NCI-H128 (cell line): ENCODE measurements at regions not wholly inside any gene's neighbourhood (a gene's known extent, or its start where the extent isn't known, plus 50 kb on each side); places are given as distances from the start of the nearest gene placed in this dataset.

Experiments used
- DNase-seq: peaks from one replicate; lab custom pipeline; 2025; ENCODE audit not compliant: unreplicated experiment; lab: John Stamatoyannopoulos, UW

DNA sequence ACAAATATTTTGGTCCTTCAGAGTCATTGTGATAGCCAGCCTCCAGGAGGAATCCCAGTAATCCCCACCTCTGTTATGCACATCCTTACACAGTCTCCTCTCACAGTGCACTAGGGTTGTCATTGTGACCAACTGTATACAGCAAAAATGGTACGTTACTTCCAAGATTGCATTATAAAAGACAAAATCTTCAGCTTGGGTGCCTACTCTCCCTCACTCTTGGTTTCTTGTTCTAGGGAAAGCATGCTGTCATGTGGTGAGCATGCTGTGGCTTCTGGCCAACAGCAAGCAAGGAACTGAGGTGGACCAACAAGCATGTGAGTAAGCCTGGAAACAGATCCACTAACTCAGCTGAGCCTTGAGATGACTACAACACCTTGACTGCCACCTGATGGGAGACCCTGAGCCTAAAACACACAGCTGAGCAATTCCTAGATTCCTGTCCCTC, 130.1 kb upstream of the DST start:
- no peak for DNase-seq

DNA sequence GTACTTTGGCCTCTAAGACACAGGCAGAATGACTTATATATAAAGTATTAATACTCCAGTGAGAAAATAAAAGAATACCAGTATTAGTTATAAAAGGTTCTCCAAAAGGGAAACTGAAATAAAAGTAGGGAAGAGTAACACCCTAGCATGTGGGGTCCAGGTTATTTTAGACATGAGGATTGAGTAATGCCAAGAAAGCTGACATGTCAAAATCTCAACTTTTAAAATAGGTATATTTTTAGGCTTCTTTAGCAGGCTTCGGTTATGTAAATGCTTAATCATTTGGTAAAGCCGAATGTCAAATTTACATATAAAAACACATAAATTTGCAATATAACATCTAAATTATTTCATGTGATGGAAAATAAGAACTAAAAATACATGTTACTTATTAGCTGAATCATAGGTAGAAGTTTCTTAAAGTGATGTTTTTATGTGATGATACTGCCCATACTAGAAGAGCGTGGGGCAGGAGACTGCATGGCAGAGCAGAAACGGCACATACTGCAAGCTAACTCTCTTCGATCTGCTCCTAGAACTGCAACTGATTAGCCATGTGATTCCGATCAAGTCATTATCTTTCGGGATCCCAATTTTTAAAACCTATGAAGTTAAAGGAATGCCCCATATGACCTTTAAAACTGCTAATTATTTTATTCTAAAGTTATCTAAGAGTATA, 129.4 kb upstream of the DST start:
- DNase-seq, result no peak

DNA sequence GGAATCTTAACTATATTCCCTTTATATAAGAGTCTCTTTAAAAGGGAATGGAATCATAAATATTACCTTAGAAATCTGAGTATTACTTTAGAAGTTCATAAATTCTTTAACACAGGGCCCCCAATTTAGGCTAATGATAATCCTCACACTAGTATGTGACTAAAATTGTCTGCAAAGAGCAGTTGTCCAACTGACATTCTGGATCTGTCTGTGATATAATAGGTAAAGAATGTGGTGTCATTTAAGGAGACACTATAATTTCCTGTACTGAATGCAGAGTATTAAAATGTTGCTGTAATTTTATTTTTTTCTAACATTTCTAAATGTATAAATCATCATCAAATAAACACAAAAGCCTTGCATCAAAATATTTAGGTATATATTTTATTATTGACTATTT, 128.5 kb upstream of the DST start:
- DNase-seq, result no peak

DNA sequence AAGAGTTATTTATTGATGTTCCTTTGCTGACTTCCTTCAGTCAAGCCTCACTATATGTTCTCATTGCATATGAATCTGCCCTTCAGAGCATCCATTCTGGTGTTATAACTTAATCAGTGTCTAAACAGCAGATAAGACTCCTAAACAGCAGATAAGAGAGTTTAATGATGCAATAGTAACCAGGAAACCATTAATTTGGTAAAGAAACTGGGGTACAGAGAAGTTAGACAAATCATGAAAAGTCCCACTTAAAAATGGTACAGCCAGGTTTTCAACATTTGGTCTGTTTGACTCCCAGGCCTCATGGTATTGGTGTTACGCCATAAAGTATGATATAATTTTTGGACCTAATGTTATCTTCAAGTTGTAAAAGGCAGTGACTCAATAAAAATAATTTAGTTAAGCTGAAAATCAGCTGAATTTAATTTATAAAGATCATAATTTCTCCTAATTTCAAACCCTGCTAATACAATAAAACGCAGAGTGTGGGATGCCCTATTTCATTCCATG, 127.4 kb upstream of the DST start:
- DNase-seq, result no peak

DNA sequence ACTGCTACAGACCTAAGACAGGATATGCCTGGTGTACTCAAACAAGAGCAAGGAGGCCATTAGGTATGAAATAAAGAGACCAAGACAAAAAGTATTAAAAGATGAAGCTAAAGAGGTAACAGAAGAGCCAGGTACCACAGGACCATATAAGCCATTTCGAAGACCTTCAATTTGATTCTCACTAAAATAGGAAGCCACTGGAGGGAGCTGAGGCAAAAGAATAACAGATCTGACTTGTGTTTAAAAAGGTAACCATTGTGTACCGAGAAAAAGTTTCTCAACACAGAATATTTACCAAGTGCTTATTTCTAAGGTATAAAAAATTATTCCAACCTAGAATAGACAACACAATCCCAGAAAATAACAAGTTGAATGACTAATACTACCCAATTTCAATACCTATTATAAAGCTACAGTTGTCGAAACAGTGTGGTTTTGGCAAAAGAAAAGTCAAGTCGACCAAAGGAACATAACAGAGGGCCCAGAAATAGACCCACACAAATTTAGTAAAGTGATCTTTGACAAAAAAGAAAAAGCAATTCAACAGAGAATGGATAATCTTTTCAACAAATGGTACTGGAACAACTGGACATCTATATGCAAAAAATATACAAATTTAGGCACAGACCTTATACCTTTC, 125.3 kb upstream of the DST start:
- no peak for DNase-seq

DNA sequence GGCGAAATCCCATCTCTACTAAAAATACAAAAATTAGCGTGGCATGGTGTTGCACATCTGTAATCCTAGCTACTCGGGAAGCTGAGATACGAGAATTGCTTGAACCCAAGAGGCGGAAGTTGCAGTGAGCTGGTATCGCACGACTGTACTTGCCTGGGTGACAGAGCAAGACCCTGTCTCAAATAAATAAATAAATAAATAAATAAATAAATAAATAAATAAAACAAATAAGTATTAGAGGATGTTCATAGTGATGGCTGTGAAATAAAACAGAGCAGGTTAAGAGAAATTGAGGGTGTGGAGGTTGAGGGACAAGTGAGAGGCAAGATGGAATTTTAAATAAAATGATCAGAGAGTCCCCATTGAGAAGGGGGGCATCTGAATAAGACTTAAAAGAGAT, 124.7 kb upstream of the DST start:
- DNase-seq, result no peak

DNA sequence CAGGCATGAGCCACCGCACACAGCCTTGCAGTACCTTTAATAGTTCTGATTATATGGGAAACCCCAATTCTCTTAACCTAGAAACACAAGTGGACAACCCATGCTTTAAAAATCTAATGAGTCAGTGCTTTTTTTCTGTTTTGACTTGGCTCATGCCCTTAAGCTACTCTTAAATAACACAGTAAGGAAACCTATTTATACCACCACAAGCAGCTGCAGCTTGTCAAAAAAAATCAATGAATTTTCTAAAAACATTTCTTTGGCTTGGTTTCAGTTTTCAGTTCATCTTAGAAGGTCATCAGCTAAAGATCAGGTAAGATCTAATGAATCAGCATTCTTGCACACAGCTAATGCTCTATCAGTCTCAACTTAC, 124.1 kb upstream of the DST start:
- DNase-seq, result no peak

DNA sequence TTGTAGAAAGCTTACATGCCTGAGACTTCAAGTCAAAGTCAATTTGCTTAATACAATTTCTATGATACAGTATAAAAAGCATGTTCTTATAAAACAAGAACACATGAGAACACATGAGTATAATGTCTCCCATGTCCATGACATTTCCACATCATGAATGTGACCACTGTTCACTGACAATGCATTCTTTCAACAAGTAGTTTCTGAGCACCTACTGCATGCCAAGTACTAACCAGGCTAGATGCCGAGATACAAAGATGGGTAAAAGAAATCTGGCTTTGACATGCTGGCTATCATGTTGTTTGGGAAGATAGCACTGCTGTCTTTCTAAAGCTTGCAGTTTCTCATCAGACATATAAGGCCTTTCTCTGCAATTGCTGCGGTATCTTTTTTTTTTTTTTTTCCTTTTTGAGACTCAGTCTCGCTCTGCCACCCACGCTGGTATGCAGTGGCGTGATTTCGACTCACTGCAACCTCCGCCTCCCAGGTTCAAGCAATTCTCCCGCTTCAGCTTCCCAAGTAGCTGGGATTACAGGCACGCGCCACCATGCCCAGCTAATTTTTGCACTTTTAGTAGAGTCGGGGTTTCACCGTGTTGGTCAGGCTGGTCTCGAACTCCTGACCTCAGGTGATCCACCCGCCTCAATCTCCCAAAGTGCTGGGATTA, 123.6 kb upstream of the DST start:
- DNase-seq, result no peak

DNA sequence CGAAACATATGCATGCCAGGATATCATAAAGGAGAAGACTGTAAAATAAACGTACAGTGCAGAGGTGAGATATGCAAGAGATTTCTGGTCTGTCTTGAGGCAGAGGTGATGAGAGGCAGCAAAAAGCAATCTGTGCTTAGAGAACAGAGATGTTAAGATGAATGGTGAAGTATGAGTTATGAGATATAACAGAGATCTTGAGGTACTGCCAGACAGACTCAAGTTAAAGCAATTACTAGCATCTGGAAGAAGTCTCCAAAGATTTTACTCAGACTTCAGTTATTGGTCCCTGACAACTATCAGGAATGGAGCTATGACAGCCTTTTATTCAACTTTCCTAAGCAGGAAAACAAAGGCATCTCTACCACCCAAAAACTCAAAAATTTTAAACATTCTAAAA, 122.8 kb upstream of the DST start:
- no peak for DNase-seq

DNA sequence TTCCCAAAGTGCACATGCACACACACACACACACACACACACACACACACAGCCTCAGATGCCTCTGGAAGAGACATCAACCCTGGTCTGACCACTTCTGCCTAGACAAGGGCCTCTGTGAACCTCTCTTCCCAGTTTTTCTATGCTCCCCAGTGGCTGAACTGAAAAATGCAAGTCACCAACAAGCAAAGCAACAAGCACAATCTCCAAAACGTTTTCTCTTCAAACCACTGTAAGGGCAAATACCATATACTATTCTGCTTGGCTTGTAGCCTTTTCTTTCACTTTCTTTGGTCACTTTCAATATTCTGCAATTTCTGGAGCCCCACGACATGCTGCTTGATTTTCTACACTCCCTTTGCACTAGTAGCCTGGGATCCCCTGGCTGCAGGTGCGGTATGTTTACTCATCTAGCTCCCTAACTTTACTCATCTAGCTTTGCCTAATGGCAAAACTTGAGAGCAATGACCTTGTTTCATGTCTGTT, 121.4 kb upstream of the DST start:
- DNase-seq, result no peak

DNA sequence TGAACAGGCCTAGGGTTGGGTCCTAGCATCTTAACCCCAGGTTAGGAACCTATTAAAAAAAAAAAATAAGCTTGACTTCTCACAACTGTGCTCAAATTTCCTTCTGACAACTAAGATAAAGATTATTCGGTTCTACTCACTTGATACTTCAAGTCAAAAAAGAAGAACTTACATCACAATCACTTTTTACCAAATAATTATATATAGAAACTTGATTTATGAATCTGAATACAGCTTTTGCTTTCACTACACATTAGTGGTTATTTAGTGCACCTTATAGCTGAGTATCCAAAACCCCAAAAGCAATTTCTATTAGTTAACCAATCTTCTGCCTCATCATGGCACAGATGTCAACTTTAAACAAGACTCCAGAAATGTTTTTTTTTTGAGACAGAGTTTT, 119.0 kb upstream of the DST start:
- DNase-seq, result no peak

DNA sequence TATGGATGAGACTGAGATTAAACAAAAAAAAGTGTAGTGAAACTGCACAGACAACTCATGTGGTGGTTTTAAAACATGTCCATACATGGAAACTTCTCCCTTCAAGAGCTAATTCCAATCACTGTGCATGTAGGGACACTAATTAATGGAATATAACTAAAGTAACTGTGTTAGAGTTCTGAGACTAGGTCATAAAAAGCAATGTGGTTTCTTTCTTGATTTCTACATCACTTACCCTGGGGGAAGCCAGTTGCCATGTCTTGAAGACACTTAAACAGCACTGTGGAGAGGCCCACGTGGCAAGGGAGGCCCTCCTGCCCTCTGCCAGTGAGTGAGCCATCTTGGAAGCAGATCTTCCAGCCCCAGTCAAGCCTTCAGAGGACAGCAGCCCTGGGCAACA, 118.2 kb upstream of the DST start:
- no peak for DNase-seq

DNA sequence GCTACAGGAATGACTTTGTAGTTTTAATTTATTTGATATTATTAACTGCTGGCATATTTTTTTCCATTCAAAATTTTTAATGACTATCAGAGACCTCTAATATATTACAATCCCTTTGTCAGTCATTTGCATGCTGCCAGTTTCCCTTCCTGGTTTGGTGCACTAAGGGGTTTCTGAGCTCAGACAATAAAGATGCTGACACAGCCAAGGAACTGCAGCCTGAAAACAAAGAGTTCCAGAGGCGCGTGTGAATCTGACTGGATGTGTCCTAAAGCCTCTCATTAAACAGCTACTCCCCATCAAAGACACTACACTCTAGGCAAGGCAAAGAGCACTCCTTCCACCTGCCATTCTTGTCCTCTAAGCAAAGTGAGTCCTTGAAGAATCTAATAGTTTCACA, 116.8 kb upstream of the DST start:
- no peak for DNase-seq

DNA sequence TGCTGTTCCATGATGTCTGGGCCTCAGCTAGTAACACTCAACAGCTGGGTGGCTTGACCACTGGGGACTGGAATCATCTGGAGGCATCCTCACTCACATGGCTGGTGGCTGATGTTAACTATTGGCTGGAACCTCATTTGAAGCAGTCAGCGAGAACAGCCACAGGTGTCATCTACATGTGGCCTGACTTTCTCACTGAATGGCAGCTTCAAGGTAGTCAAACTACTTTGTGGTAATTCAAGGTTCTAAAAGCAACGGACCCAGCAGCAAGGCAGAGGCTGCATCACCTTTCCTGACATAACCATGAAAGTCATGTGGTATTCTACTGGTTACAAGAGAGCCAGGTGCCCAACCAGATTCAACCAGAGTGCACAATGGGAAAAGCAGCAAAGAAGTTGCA, 115.9 kb upstream of the DST start:
- no peak for DNase-seq

DNA sequence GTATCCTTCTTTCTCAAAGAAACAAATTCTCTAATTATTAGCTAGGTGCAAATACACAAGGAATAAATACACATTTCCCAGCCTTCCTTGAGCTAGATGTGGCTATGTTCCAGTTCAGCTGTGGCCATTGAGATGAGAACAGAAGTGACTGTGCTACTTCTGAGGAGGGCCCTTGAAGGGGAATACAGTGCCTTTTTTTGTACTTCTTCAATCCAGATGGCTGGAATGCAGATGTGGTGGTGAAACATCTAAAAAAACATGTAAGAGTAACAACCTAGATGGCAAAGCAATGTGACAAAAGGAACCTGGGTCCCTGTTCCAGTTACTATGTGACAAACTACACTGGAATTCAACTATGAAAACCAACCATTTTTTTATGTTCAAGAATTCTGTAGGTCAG, 115.4 kb upstream of the DST start:
- no peak for DNase-seq

DNA sequence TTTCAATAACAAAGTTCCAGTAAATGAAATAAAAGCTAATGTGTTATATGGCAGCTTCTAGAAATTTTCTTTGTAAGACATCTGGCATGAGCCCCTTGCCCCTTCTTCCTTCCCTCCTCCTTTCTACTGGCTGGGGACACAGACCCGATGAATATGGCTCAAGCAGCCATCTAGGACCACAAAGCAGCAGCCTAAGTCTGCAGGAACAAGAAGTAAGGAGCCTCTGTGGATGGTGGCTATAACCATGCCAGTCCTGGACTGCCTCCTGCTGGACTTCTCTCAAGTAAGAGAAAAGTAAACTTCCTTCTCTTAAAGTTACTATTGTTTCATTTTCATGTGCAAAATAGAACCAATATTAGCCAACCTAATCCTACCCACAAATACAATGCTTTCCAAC, 114.9 kb upstream of the DST start:
- no peak for DNase-seq

DNA sequence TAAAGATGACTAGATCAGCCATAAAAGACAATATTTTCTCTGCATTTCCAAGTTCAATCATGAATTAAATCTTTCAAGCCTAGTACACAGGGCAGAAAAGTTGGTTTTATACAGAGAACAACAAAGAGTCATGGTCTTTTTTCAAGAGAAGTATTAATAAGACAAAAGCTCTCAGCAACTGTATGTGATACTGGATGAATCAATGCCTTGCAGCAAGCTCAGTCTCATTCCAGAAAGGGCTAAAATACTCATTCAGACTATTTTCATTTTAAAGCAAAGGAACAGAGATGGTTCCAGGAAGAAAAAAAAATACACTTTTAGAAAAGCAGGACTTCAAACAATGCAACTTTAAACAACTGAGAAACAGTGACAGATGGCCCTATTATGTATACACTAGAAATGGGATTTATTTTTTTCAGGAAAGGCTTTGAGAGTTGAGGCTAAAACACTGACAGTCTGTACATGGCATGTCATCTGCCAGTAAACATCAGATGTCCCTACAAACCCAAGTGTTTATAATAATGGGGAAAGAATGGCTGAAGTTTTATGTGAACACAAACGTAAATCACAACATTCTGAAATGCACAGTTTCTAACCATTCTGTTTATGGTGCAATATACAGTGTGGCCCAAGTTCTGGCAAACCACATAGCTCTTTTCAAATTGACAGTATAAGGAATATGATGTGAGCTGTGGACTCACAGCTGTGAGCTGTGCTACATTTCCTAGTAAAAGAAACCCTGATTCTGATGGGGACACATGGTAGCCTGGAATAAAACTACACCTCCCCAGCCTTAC, 114.3 kb upstream of the DST start:
- DNase-seq, result no peak

DNA sequence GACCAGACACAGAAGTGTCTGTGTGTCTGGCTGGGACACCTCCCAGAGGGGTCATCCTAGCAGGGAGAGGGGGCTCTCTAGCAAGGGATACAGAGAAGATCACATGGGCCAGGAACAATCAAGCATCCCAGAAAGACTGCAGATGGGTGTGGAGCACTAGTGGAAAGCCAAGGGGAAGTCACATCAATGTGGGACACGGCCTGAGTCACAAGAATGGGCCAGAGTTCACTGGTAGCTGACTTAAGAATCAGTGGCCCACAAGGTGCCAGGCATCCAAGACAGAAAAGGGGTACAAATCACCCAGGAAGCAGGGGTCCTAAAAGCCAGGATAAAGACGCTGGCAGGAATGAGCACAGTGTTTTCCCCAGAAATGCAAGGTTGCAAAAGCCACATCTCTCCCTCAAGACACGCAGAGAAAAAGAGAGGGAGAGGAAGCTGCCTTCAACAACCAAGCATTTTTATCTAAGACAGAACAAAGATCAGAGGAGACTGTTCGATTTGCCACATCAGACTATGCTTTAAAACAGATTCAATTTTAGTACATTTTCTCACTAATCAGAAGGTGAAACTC, 113.6 kb upstream of the DST start:
- DNase-seq, result no peak

DNA sequence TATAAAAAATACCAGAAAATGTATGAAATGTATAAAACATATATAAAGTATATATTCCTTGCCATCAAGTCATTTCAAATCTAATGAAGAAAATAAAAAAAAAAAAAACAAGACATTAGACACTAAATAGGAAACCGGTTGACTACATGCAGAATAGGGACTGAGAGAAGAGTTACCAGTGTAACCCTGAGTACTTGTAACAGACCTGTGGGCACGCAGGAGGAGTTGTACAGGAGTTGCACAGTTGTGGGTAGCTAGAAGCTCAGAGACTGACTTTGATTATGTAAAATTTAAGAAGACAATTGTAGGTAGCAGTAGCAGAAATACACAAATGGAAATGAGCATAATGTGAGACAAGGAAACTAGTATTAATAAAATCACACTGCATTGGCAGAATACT, 112.4 kb upstream of the DST start:
- DNase-seq, result no peak

DNA sequence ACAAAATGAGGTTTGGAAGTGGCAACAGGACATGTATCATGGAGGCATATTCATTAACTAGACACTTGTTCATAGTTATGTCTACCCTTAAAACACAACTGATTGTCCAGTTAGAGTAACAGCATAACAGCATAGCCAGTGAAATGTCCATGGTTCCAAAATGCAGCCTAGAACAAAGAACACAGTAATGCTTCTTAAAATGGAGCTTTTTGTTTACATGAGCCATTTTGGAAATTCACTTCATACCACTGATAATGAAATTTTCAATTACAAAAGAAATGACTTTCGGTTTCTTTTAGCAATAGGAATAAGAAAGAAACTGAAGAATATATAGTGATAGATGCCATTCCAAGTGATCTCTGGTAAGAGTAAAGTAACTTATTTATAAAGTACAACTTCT, 111.1 kb upstream of the DST start:
- no peak for DNase-seq

DNA sequence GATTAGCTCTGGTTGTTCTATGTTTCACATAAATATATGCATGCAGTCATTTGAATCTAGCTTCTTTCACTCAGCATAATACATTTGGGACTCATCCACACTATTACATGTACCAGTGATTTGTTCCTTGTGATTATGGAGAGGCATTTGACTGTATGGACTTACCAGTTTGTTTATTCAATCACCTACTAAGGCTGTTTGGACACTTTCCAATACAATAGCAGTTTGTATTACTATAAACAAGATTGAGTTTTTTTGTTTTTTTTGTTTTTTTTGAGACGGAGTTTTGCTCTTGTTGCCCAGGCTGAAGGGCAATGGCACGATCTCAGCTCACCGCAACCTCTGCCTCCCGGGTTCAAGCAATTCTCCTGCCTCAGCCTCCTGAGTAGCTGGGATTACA, 109.8 kb upstream of the DST start:
- no peak for DNase-seq
